ENCODE measurements at regions not wholly inside any gene's neighbourhood (a gene's known extent, or its start where the extent isn't known, plus 50 kb on each side); places are given as distances from the start of the nearest gene placed in this dataset.

DNA sequence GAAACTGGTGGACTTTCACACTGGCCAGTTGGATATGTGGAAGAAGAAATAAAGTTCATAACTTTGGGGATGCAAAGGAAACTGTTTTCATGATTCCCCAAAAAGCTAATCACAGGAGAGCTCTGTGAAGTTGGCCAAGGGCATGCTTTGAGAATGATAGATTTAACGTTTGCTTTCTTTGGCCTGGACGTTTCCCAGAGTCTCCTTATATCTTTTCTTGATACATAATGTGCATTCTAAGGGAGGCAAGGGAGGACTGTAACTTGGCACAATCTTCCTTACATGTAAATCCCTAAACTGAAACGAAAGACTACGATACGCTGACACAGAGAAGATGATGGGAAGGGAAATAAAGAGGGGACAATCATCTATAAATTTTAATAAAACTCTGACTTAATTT lies 176.5 kb upstream of the INHBA start:
- Histone ChIP-seq H3K9me3 (ENCODE audit: control insufficient read depth, low read depth, low read length) (no peaks in the 10 kb centered on the region), H2AFZ (ENCODE audit: control insufficient read depth, low read length) (no peak overlapping the region), H3K4me1 (ENCODE audit: control insufficient read depth, extremely low read depth, insufficient read depth, low read length) (peaks cover 2% of the 10 kb centered on the region), H3K27ac (ENCODE audit: control insufficient read depth, insufficient read depth, low read length) (no peak overlapping the region), H3K4me3 (ENCODE audit: control insufficient read depth in 2 of 3, extremely low read depth in 1 of 3, insufficient read depth in 2 of 3, low read depth in 1 of 3, low read length in 3 of 3) (no peak overlapping the region), H3K4me2 (ENCODE audit: control insufficient read depth, extremely low read depth, insufficient read depth, low read depth, low read length) (no peak overlapping the region), H3K79me2 (ENCODE audit: control insufficient read depth, insufficient read depth, low read length) (no peaks in the 10 kb centered on the region), H4K20me1 (ENCODE audit: control insufficient read depth, extremely low read depth, insufficient read depth, low read length) (no peaks in the 10 kb centered on the region), H3K9ac (ENCODE audit: control insufficient read depth, extremely low read depth, insufficient read depth, low read length) (no peak overlapping the region), H3K36me3 (ENCODE audit: control insufficient read depth in 2 of 2, extremely low read depth in 1 of 2, insufficient read depth in 2 of 2, low read length in 2 of 2) (no peaks in the 10 kb centered on the region), H3K27me3 (ENCODE audit: control insufficient read depth, extremely low read depth, insufficient read depth, low read length) (peaks cover 3% of the 10 kb centered on the region), H3K9me1 (ENCODE audit: control insufficient read depth, extremely low read depth, insufficient read depth, low read length) (no peaks in the 10 kb centered on the region)
- no peak for FAIRE-seq
- TF ChIP-seq EZH2 (IDR thresholded peaks at IDR 0.05; ENCODE audit: low read length): no peak
- TF ChIP-seq, protein P1, sequence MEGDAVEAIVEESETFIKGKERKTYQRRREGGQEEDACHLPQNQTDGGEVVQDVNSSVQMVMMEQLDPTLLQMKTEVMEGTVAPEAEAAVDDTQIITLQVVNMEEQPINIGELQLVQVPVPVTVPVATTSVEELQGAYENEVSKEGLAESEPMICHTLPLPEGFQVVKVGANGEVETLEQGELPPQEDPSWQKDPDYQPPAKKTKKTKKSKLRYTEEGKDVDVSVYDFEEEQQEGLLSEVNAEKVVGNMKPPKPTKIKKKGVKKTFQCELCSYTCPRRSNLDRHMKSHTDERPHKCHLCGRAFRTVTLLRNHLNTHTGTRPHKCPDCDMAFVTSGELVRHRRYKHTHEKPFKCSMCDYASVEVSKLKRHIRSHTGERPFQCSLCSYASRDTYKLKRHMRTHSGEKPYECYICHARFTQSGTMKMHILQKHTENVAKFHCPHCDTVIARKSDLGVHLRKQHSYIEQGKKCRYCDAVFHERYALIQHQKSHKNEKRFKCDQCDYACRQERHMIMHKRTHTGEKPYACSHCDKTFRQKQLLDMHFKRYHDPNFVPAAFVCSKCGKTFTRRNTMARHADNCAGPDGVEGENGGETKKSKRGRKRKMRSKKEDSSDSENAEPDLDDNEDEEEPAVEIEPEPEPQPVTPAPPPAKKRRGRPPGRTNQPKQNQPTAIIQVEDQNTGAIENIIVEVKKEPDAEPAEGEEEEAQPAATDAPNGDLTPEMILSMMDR (optimal IDR thresholded peaks at IDR 0.05 in 1 of 3, IDR thresholded peaks at IDR 0.05 in 1 of 3, conservative IDR thresholded peaks at IDR 0.05 in 1 of 3; ENCODE audit: extremely low read depth in 1 of 3, insufficient read depth in 2 of 3, low read length in 3 of 3): no peak
- dilution Hi-C loops (cut with MboI; ENCODE audit: extremely low pct_ligation_motif_present, low sequenced_read_pairs): no loop called here
- DNase-seq (ENCODE audit: low read depth, low spot score): no peak

- H4K20me1 ChIP-seq (ENCODE audit: control insufficient read depth, extremely low read depth, insufficient read depth, low read length): no peaks in the 10 kb centered on the region
- H3K9ac ChIP-seq (ENCODE audit: control insufficient read depth, extremely low read depth, insufficient read depth, low read length): no peak overlapping the region
- H3K36me3 ChIP-seq (ENCODE audit: control insufficient read depth in 2 of 2, extremely low read depth in 1 of 2, insufficient read depth in 2 of 2, low read length in 2 of 2): no peaks in the 10 kb centered on the region
- no peak overlapping the region for H3K27ac ChIP-seq (ENCODE audit: control insufficient read depth, insufficient read depth, low read length)
- peaks cover 7% of the 10 kb centered on the region for H3K27me3 ChIP-seq (ENCODE audit: control insufficient read depth, extremely low read depth, insufficient read depth, low read length)
- no peak overlapping the region for H3K4me3 ChIP-seq (ENCODE audit: control insufficient read depth in 2 of 3, extremely low read depth in 1 of 3, insufficient read depth in 2 of 3, low read depth in 1 of 3, low read length in 3 of 3)
- no peaks in the 10 kb centered on the region for H3K79me2 ChIP-seq (ENCODE audit: control insufficient read depth, insufficient read depth, low read length)
- H3K9me1 ChIP-seq (ENCODE audit: control insufficient read depth, extremely low read depth, insufficient read depth, low read length): no peaks in the 10 kb centered on the region
- H3K4me1 ChIP-seq (ENCODE audit: control insufficient read depth, extremely low read depth, insufficient read depth, low read length): peaks cover 2% of the 10 kb centered on the region
- H3K9me3 ChIP-seq (ENCODE audit: control insufficient read depth, low read depth, low read length): no peaks in the 10 kb centered on the region
- dilution Hi-C loops (cut with MboI; ENCODE audit: extremely low pct_ligation_motif_present, low sequenced_read_pairs): no loop called here
- H2AFZ ChIP-seq (ENCODE audit: control insufficient read depth, low read length): no peak overlapping the region
- H3K4me2 ChIP-seq (ENCODE audit: control insufficient read depth, extremely low read depth, insufficient read depth, low read depth, low read length): no peak overlapping the region
- DNase-seq (ENCODE audit: low read depth, low spot score) (no peak), FAIRE-seq (no peak)
- TF ChIP-seq, protein P1 (optimal IDR thresholded peaks at IDR 0.05 in 1 of 3, IDR thresholded peaks at IDR 0.05 in 1 of 3, conservative IDR thresholded peaks at IDR 0.05 in 1 of 3; ENCODE audit: extremely low read depth in 1 of 3, insufficient read depth in 2 of 3, low read length in 3 of 3): no peak
- no peak for TF ChIP-seq EZH2 (IDR thresholded peaks at IDR 0.05; ENCODE audit: low read length)
Observed at GRCh38 chr7:41878309-41879295, 175.7 kb upstream of the INHBA start.

Data from keratinocyte (primary cell).